HG03280 (cell line): ENCODE measurements at regions not wholly inside any gene's neighbourhood (a gene's known extent, or its start where the extent isn't known, plus 50 kb on each side); places are given as distances from the start of the nearest gene placed in this dataset.
"Not testable (repeated sequence)": the region's sequence is repeated elsewhere in the genome, so short reads cannot be mapped to it uniquely, and the experiment has no call there.

Source experiments
- ATAC-seq: cut with Tn5 transposase; IDR thresholded peaks from one replicate; pipeline ENCODE4 v1.9.1; 2021; ENCODE audit warnings: mild to moderate bottlenecking, moderate library complexity; ENCODE audit not compliant: unreplicated experiment

DNA sequence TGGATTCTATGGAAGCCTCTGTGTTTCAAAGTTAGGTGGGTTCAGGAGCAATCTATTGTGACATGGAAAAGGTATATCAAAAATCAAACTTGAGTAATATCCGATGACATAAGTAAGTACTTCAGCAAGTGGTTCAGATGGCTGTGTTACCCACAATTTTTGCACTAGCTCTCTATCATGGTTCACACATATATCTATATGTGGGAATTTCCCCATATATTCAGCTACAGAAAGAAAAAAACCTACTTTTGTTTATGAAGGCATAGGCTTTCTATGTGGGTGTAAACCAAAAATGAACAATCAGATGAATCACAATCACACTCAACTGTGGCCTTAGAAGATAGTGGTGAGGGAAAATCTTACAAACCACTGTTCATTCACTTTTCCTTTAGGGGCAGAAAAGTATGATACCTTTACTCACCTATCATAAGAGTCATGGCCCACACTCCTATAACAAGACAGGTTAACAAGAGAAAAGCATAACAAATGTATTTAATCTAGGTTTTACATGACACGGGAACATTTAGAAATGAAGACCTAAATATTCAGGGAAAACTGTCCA, 449.6 kb upstream of the HTR1E start:
- no peak for ATAC-seq

DNA sequence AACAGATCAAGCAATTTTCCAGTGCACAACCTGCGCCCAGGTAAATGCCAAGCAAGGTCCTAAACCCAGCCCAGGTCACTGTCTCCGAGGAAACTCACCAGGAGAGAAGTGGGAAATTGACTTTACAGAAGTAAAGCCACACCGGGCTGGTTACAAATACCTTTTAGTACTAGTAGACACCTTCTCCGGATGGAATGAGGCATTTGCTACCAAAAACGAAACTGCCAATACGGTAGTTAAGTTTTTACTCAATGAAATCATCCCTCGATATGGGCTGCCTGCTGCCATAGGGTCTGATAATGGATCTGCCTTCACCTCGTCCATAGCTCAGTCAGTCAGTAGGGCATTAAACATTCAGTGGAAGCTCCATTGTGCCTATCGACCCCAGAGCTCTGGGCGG, 459.0 kb upstream of the HTR1E start:
- not testable (repeated sequence) for ATAC-seq

DNA sequence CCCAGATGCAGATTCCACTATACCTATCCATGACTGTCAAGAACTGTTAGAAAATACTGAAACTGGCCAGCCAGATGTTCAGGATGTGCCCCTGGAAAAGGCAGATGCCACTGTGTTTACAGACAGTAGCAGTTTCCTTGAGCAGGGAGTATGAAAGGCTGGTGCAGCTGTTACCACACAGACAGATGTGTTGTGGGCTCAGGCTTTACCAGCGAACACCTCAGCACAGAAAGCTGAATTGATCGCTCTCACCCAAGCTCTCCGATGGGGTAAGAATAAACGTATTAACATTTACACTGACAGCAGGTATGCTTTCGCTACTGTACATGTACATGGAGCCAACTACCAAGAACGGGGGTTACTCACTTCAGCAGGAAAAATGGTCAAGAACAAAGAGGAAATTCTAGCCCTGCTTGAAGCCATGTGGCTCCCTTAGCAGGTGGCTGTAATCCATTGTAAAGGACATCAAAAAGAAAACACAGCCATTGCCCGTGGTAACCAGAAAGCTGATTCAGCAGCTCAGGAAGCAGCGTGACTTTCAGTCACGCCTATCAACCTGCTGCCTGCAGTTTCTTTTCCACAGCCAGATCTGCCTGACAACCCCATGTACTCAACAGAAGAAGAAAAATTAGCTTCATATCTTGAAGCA, 459.7 kb upstream of the HTR1E start:
- no peak for ATAC-seq

DNA sequence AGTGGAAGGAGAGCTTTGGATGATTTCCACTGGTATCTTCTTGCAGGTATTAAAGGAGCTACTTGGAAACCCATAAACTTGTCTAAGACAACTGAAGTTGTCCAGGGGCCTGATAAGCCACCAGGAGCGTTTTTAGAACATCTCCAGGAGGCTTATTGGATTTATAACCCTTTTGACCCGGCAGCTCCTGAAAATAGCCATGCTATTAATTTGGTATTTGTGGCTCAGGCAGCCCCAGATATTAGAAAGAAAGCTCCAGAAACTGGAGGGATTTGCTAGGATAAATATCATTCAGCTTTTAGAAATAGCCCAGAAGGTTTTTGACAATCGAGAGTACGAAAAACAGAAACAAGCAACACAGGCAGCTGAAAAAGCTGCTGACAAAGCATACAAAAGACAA, 461.0 kb upstream of the HTR1E start:
- ATAC-seq = no peak

DNA sequence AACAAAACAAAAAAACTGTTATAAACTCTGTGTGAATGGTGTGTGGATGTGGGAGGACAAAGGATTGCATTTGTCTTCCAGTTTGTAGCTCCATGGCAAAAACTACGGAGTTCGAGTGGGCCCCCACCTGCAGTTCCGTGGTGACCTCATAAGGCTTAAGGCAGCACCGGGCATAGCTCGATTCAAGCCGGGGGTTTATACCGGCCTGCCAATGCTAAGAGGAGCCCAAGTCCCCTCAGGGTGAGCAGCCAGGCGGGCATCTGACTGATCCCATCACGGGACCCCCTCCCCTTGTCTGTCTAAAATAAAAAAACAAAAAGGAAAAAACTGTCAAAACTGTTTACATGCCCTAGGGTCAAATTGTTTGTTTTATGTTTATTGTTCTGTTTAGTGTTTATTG, 463.2 kb upstream of the HTR1E start:
- no peak for ATAC-seq

DNA sequence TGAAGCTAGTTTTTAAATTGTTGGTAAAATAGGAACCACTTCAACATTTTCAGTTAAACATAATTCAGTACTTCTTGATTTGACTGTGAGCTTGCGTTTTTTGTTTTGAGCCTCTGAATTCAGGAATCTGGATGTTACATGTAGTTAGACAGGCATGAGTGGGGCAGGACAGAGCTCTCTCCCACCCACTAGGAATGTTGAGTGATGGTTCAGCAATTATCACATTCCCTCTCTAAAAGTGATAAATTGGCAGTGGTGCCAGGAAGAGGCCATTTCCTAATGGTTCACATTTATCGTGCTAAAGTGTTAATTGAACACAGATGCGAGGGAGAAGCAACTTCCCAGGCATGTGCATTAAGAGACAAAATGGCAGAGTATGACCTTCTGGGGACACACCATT, 465.5 kb upstream of the HTR1E start:
- ATAC-seq = no peak

DNA sequence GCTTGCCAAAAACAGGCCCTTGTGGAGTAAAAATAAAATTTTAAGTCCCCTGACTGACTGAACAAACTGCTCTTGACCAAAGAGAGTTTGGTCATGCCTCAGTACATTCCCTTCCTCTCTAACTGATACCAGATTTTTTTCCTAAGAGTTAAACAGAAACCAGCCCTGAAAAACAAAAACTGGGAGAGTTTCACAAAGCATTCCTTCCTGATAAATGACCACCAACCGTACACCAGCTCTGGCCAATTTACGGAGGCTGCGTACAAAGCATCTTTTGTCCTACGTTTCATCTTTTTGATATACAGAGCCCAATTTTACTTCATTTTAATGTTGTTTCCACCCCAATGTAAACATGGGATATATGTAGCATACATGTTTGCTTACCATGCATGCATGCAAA, 477.4 kb upstream of the HTR1E start:
- no peak for ATAC-seq

DNA sequence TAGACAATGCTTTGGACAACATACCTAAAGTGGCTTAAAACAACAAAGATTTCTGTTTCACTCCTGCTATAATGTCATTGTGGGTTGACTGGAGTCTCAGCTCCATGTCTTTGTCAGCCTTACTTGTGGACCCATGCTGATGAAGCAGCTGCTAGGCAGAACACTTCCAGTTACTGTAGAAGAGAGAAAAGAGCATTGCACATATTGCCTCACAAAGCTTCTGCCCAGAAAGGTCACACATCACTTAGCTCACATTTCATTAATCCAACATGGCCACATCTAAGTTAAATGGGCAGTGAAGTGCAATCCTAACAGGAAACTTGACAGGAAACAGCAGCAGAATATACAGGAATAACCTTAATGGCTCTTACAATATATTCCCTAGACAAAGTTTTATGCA, 480.5 kb upstream of the HTR1E start:
- ATAC-seq = no peak

DNA sequence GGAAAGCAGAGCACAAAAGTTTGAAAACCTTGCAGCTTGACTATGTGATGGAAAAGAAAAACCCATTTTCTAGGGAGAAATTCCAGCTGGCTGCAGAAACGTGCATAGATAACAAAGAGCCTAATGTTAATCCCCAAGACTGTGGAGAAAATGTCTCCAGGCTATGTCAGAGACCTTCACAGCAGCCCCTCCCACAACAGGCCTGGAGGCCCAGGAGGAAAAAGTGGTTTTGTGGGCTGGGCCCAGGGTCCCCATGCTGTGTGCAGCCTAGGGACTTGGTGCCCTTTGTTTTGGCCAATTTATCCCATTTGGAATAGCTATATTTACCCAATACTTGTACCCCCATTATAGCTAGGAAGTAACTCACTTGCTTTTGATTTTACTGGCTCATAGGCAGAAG, 484.1 kb upstream of the HTR1E start:
- ATAC-seq = no peak

DNA sequence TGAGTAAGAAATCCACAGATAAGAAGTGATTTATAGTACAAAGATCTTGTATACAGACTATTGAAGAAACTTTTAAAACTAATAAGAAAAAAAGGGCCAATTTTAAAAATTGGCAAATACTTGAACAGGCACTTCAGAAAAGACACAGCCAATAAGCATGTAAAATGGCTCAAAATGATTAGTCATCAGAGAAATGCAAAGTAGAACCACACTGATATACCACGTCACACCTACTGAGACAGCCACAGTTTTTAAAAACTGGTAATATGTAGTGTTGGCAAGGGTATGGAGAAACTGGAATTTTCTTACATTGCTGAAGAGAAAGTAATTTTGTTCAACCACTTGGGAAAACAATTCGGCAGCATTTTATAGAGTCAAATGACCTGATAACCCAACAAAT, 488.9 kb upstream of the HTR1E start:
- no peak for ATAC-seq

DNA sequence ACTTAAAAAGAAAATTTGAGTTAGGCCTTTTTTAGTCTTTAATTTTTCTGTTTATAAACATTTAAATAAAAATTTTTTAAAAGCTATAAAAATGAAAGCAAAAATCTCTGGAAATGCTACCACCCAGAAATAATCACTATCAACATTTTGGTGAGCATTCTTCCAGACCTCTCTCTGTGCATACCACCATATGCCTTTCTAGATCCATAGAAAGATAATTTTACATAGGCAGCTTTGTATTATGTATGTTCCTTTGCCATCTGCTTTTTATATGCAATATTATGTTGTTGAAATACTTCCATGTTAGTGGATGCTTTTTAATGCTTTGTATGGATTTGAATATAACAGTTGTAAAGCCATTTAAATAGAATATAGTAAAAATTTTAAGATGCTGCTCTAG, 496.7 kb upstream of the HTR1E start:
- ATAC-seq = no peak

DNA sequence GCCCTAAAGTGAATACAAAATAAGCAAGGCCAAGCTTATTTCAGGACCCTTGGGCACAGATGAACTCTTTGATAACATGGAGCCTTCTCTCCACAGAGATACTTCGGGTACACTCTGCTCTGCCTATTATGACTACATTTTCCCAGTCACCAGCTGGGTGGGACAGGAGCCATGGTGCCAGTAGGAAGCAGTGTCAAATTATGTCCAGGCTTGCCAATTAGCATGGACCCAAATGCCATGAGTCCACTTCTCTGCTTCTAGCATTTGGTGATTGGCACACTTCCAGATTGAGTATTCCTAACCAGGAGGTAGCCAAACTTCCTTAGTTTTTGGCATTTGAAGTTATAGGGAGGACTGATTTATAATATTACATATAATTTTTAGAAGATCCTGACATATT, 513.8 kb upstream of the HTR1E start:
- no peak for ATAC-seq

DNA sequence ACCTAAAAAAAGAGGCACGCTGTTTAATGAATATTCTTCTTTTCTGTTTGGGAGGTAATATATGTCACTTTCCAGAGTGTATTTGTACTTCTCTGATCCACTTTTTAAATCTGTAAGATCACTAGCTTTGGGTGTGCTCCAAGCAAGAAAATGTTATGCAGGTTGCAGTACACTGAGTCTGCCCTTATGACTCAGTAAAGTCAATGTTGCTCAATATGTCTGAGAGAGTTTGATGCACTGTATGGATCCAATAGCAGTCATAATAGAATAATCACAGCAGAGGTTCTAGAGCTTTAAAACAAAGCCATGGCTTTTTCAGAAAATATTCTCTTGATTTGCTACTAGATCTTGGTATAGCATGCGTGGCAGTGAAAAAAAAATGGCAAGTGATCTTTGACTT, 525.3 kb upstream of the HTR1E start:
- ATAC-seq = no peak

DNA sequence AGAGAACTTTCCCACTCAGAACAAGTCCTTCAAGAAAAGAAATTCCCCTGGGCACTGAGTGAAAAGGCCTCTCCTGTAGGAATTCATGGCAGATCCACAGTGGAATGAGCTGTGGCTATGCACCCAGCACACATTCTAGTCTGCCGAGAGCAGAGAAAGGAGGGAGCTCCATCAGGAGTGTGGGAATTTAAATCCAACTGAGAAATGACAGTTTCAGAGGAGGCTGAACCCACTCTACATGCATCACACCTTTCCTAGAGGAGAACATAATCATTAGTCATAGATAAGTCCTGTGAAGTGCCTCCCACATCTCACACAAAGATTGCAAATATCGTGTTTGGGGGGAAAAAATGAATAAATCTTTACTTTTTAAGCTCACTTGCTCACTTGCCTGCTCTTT, 530.2 kb upstream of the HTR1E start:
- no peak for ATAC-seq

DNA sequence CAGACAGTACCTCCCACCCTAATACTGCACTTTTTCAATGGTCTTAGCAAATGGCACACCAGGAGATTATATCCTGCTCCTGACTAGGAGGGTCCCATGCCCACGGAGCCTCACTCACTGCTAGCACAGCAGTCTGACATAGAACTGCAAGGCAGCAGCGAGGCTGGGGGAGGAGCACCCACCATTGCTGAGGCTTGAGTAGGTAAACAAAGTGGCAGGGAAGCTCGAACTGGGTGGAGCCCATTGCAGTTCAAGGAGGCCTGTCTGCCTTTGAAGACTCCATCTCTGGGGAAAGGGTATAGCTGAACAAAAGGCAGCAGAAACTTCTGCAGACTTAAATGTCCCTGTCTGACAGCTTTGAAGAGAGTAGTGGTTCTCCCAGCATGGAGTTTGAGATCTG, 544.5 kb upstream of the HTR1E start:
- not testable (repeated sequence) for ATAC-seq

DNA sequence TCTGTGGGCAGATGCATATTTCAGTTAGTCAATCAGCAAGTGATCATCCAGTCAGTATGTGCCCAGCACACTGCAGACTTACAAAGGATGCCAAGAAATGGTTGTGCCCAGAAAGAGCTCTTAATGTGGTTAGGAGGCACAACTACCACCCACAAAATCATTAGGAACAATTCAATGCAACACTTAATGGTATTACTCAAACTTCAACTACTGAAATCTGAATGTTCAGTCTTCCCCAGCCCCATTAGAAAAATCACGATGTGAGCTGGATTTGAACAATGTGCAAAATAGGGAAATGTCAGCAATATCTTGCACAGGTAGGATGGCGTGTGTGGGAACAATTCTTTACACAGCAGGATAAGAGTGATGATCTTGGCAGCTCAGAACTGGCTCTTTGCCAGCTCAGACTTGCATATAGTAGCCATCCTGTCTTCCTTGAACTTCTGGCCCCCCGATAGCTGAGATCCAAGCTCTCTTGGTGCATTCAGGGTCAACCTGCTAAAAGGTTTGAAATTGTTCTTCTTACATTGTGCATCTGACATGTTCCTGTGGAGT, 556.7 kb upstream of the HTR1E start:
- ATAC-seq = no peak

DNA sequence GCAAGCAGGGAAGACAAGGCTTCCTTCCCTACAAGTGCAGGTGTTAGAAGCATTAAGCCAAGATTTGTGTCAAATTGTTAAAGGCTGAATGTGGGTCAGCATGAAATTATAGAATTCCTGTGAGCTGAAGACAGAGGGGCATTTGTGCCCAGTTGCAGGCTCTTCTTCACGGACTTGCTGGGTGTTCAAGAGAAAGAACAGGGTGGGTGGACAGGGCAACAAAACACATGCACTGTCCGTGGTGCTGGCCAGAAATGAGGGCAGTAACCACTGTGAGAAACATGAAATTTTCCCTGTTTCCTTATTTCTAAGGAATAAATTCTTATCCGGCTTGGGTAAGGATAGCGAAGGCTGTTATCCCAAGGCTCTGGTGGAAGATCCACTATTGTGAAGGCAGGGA, 579.5 kb upstream of the HTR1E start:
- ATAC-seq = no peak

DNA sequence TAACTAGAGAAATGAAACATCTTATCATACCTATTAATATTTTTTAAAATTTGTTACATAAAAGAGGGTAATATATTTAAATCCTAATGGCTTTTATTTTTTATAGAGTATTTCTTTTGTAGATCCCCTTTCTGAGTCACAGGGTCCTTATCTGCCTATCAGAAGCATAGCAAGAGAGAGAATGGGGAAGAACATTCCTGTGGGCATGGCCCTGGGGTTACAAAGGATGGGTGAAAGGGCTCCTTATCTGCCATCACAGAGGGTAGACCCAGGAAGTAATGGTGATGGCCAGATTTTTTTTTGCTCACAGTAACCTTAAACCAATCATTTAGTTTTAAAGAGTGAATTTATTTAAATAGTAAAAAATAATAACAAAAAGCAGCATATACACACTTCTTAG, 582.1 kb upstream of the HTR1E start:
- no peak for ATAC-seq

DNA sequence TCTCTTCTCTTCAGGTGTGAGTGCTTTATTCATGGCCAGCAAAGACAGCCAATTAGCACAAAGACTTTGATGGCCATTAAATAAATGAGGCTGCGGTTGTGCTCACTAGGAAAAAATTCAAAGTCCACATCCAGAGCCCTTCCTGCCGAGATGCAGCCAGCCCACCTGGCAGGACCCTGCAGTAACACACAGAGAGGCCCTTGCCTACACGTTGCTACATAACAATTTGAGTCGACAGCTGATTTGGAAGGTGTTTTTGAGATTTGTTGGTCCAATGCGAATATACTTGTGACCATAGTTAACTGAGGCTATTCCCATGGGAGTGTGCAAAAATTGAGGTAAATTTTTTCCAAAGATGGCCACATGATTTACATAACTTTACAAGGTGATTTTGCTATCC, 605.4 kb upstream of the HTR1E start:
- ATAC-seq = no peak

DNA sequence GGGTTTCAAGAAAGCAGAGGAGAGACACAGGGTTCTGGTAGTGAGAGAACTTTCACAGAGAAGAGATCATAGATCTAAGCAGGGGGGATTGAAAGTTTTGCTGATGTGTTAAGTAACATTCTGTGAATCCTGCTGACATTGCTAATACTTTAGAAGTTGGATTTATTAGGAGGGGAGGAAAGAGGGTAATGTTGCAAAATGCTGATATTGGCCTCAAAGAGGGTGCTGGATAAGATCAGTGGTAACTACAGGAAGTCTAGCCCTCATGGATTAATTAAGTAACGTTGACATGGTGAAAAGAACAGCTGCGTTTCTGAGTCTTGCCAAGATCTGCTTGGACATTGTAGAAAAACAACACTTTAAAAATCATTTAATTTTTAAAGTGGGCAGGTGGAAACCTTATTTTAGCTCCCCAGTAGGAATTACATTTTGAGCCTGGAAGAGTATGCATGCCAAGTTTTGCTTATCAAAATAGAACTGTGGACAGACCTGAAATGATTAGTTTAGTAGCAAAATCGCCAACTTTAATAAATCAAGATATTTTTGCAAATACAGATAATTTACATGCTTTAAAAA, 606.0 kb upstream of the HTR1E start:
- no peak for ATAC-seq

DNA sequence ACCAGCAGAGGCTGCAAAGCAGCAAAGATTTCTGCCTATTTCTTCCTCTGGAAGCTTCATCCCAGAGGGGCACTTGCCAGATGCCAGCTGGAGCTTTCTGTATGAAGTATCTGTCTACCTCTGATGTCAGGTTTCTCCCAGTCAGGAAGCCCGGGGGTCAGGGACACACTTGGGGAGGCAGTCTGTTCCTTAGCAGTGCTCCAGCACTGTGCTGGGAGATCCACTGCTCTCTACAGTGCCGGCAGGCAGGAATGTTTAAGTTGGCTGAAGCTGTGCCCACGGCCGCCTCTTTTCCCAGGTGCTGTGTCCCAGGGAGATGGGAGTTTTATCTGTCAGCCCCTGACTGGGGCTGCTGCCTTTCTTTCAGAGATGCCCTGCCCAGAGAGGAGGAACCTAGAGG, 631.1 kb upstream of the HTR1E start:
- ATAC-seq = no peak

DNA sequence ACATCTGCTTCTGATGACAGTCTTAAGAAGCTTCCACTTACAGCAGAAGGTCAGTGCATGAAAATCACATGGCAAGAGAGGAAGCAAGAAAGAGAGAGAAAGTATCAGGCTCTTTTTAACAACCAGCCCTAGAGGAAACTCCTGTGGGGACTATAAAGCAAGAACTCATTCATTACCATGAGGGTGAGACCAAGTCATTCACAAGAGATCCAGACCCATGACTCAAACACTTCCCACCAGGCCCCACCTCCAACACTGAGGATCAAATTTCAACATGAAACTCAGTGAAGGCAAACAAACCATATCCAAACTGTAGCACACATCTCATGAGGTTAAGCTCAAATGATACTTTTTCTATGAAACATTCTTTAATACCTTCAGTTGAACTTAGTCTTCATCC, 643.2 kb upstream of the SYNCRIP start:
- ATAC-seq = no peak
